Endodermal cell (in vitro differentiated cells): ENCODE measurements at regions not wholly inside any gene's neighbourhood (a gene's known extent, or its start where the extent isn't known, plus 50 kb on each side); places are given as distances from the start of the nearest gene placed in this dataset.

Experiments
- DNase-seq: peaks from one replicate; pipeline ENCODE4 v3.0.0-alpha.2; 2017
- H3K27ac ChIP-seq: 2 replicates; pipeline ENCODE4 v1.5.1; 2013; ENCODE audit warnings: mild to moderate bottlenecking, low read depth, low read length, moderate library complexity
- H3K27me3 ChIP-seq: 2 replicates; pipeline ENCODE4 v1.6.1; 2013; ENCODE audit warnings: mild to moderate bottlenecking, low read length, moderate library complexity; ENCODE audit not compliant: insufficient read depth, control insufficient read depth, poor library complexity, severe bottlenecking
- H3K36me3 ChIP-seq: 2 replicates; pipeline ENCODE4 v1.7.0; 2013; ENCODE audit warnings: mild to moderate bottlenecking, low read length, moderate library complexity; ENCODE audit not compliant: control insufficient read depth, insufficient read depth
- H3K4me1 ChIP-seq: one replicate; pipeline ENCODE4 v1.7.0; 2013; ENCODE audit warnings: low read length; ENCODE audit not compliant: control insufficient read depth, insufficient read depth
- H3K4me3 ChIP-seq: 2 replicates; pipeline ENCODE4 v1.5.1; 2013; ENCODE audit warnings: mild to moderate bottlenecking, low read length, moderate library complexity
- H3K9ac ChIP-seq: 2 replicates; pipeline ENCODE4 v1.6.1; 2013; ENCODE audit warnings: mild to moderate bottlenecking, low read length, moderate library complexity; ENCODE audit not compliant: poor library complexity, severe bottlenecking; ENCODE audit errors: extremely low read depth
- H3K9me3 ChIP-seq: 2 replicates; pipeline ENCODE4 v1.6.1; 2013; ENCODE audit warnings: mild to moderate bottlenecking, low read length, moderate library complexity; ENCODE audit not compliant: control insufficient read depth
- H3K27ac Mint-ChIP-seq: 2 replicates; pipeline ENCODE4 v1.8.0; 2020; ENCODE audit warnings: mixed read lengths
- H3K27me3 Mint-ChIP-seq: 2 replicates; pipeline ENCODE4 v1.8.0; 2021; ENCODE audit warnings: mild to moderate bottlenecking, mixed read lengths; ENCODE audit not compliant: insufficient read depth
- H3K36me3 Mint-ChIP-seq: 2 replicates; pipeline ENCODE4 v1.8.0; 2020; ENCODE audit warnings: low read depth, mixed read lengths
- H3K4me1 Mint-ChIP-seq: 2 replicates; pipeline ENCODE4 v1.8.0; 2020; ENCODE audit warnings: mixed read lengths
- H3K4me3 Mint-ChIP-seq: 2 replicates; pipeline ENCODE4 v1.8.0; 2020; ENCODE audit warnings: mild to moderate bottlenecking, moderate library complexity, mixed read lengths
- H3K9me3 Mint-ChIP-seq: 2 replicates; pipeline ENCODE4 v1.8.0; 2020; ENCODE audit warnings: mild to moderate bottlenecking, mixed read lengths
- CTCF ChIP-seq: fragments of 200-600 bp; sonication (generic); conservative IDR thresholded peaks from 2 replicates; pipeline ENCODE4 v1.5.0; 2021; ENCODE audit warnings: antibody characterized with exemption, mild to moderate bottlenecking
- WGBS, 2 experiments: methylation state at CpG; one replicate each; pipeline versions ENCODE4 v1.1.5 to v1.1.7; 2013; ENCODE audit warnings: missing lambda C conversion rate in 2 of 2, mixed read lengths in 1 of 2; ENCODE audit not compliant: insufficient coverage in 1 of 2, insufficient read length in 1 of 2; 5-methylcytosine and 5-hydroxymethylcytosine counted together

- H3K9ac ChIP-seq, result no peak overlapping the region
- H3K27me3 ChIP-seq, result no peaks in the 10 kb centered on the region
- Mint-ChIP-seq H3K4me3 (no peak overlapping the region), H3K4me1 (peaks cover 26% of the 10 kb centered on the region), H3K27ac (no peak overlapping the region), H3K27me3 (no peaks in the 10 kb centered on the region), H3K9me3 (peaks cover 5% of the 10 kb centered on the region), H3K36me3 (no peaks in the 10 kb centered on the region)
- TF ChIP-seq CTCF, result no peak
- no peak overlapping the region for H3K27ac ChIP-seq
- no peak overlapping the region for H3K4me3 ChIP-seq
- 94 to 99% methylated on average over 8 to 10 of the region's 10 CpGs for WGBS, 2 experiments
- DNase-seq, result no peak
- no peaks in the 10 kb centered on the region for H3K36me3 ChIP-seq
- peaks cover 6% of the 10 kb centered on the region for H3K4me1 ChIP-seq
- peaks cover 6% of the 10 kb centered on the region for H3K9me3 ChIP-seq
Measured at GRCh38 chr3:171932153-171932611, 89.0 kb downstream of the TMEM212 start.

- Mint-ChIP-seq H3K27me3 (no peaks in the 10 kb centered on the region), H3K4me3 (no peak overlapping the region), H3K36me3 (no peaks in the 10 kb centered on the region), H3K9me3 (peaks cover 3% of the 10 kb centered on the region), H3K4me1 (peaks cover 37% of the 10 kb centered on the region), H3K27ac (no peak overlapping the region)
- no peak for DNase-seq
- 100% methylated on average over 1 of the region's 1 CpG; no CpG with 5 or more reads in 1 of the 2 experiments for WGBS, 2 experiments
- H3K9me3 ChIP-seq, result peaks cover 6% of the 10 kb centered on the region
- H3K27me3 ChIP-seq, result no peaks in the 10 kb centered on the region
- H3K4me1 ChIP-seq, result peaks cover 6% of the 10 kb centered on the region
- no peak overlapping the region for H3K9ac ChIP-seq
- no peak overlapping the region for H3K4me3 ChIP-seq
- H3K27ac ChIP-seq, result no peak overlapping the region
- TF ChIP-seq CTCF, result no peak
- no peaks in the 10 kb centered on the region for H3K36me3 ChIP-seq
Measured at GRCh38 chr3:171933441-171933840, 90.3 kb downstream of the TMEM212 start.

GRCh38 chr3:171935261-171936123, 92.3 kb downstream of the TMEM212 start:
- Mint-ChIP-seq H3K9me3 (no peaks in the 10 kb centered on the region), H3K36me3 (no peaks in the 10 kb centered on the region), H3K4me1 (peaks cover 53% of the 10 kb centered on the region), H3K27ac (peak overlapping the region; percentile 52), H3K4me3 (no peak overlapping the region), H3K27me3 (no peaks in the 10 kb centered on the region)
- no peak for TF ChIP-seq CTCF
- peaks cover 14% of the 10 kb centered on the region for H3K4me1 ChIP-seq
- no peak overlapping the region for H3K4me3 ChIP-seq
- WGBS, 2 experiments, result 56 to 65% methylated on average over 4 to 6 of the region's 7 CpGs
- peak; percentile 62 for DNase-seq
- H3K9me3 ChIP-seq, result peaks cover 6% of the 10 kb centered on the region
- no peak overlapping the region for H3K9ac ChIP-seq
- H3K27ac ChIP-seq, result no peak overlapping the region
- H3K36me3 ChIP-seq, result no peaks in the 10 kb centered on the region
- no peaks in the 10 kb centered on the region for H3K27me3 ChIP-seq
